HG03045 (cell line): ENCODE measurements at regions not wholly inside any gene's neighbourhood (a gene's known extent, or its start where the extent isn't known, plus 50 kb on each side); places are given as distances from the start of the nearest gene placed in this dataset.

Experiments used
- ATAC-seq: cut with Tn5 transposase; IDR thresholded peaks from one replicate; pipeline ENCODE4 v1.9.1; 2021; ENCODE audit warnings: mild to moderate bottlenecking, moderate library complexity; ENCODE audit not compliant: unreplicated experiment

- no peak for ATAC-seq
These were observed 352.2 kb downstream of the FSCB start for GRCh38 chr14:44154874-44155273.

GRCh38 chr14:44154446-44154845 is 352.6 kb downstream of the FSCB start:
- no peak for ATAC-seq

GRCh38 chr14:44151130-44151820 is 355.8 kb downstream of the FSCB start:
- ATAC-seq: no peak

- no peak for ATAC-seq
These were observed 357.5 kb downstream of the FSCB start for GRCh38 chr14:44149597-44149996.

GRCh38 chr14:44142006-44142405 is 365.1 kb downstream of the FSCB start:
- no peak for ATAC-seq

GRCh38 chr14:44135972-44136371 is 371.1 kb downstream of the FSCB start:
- no peak for ATAC-seq

GRCh38 chr14:44131861-44132260 is 375.2 kb downstream of the FSCB start:
- ATAC-seq: no peak

- no peak for ATAC-seq
These were observed 393.0 kb downstream of the FSCB start for GRCh38 chr14:44113769-44114730.

- ATAC-seq: no peak
These were observed 394.2 kb downstream of the FSCB start for GRCh38 chr14:44112774-44113460.

GRCh38 chr14:44109036-44109435 is 398.0 kb downstream of the FSCB start:
- no peak for ATAC-seq

GRCh38 chr14:44108601-44109000 is 398.5 kb downstream of the FSCB start:
- no peak for ATAC-seq

- no peak for ATAC-seq
These were observed 399.9 kb downstream of the FSCB start for GRCh38 chr14:44107156-44107555.

- no peak for ATAC-seq
These were observed 407.2 kb downstream of the FSCB start for GRCh38 chr14:44099743-44100488.

GRCh38 chr14:44081146-44081545 is 425.9 kb downstream of the FSCB start:
- ATAC-seq: no peak

- ATAC-seq: no peak
These were observed 437.0 kb downstream of the FSCB start for GRCh38 chr14:44070046-44070445.

- ATAC-seq: no peak
These were observed 453.7 kb downstream of the FSCB start for GRCh38 chr14:44053422-44053821.

- ATAC-seq: no peak
These were observed 465.4 kb downstream of the FSCB start for GRCh38 chr14:44041700-44042099.

- no peak for ATAC-seq
These were observed 466.5 kb downstream of the FSCB start for GRCh38 chr14:44040561-44040960.

GRCh38 chr14:44036248-44036647 is 470.8 kb downstream of the FSCB start:
- ATAC-seq: no peak

GRCh38 chr14:44035707-44036106 is 471.4 kb downstream of the FSCB start:
- ATAC-seq: no peak
